H54 (cell line): ENCODE measurements at regions not wholly inside any gene's neighbourhood (a gene's known extent, or its start where the extent isn't known, plus 50 kb on each side); places are given as distances from the start of the nearest gene placed in this dataset.
"Not testable (repeated sequence)": the region's sequence is repeated elsewhere in the genome, so short reads cannot be mapped to it uniquely, and the experiment has no call there.

Experiments
- DNase-seq: peaks from one replicate; pipeline ENCODE4 v3.0.0; 2011; ENCODE audit warnings: low spot score, mixed read lengths; ENCODE audit not compliant: insufficient read length
- FAIRE-seq: peaks from 3 replicates; lab custom pipeline; 2011; peaks lifted over from hg19 to GRCh38; lab: Jason Lieb, UNC
- POLR2A ChIP-seq: IDR thresholded peaks from 2 replicates; pipeline ENCODE4 v1.6.1; 2011; ENCODE audit warnings: low read depth, mild to moderate bottlenecking, low read length

- no peak for TF ChIP-seq POLR2A
- no peak for DNase-seq
- no peak for FAIRE-seq
These were observed 294.9 kb upstream of the SGO1 start for GRCh38 chr3:20480786-20481365.

DNA sequence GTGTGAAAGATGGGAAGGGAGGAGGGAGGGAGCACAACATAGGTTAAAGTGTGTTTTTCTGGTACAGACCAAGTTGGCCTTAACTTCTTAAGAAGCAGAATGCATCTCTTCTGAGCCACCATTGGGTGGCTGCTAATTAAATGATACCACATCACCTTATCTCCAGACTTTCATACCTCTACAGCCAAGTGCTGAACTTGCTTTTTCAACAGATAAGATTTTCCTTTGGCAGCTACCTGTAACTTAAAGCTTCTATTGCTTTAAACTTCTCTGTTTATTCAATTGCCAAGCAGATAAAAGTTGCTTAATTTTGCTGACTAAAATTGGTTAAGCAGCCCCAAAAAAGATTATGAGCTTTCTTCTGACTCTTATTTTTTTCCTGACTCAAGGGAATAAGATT is 292.4 kb upstream of the SGO1 start:
- FAIRE-seq (no peak), DNase-seq (no peak)
- no peak for TF ChIP-seq POLR2A

DNA sequence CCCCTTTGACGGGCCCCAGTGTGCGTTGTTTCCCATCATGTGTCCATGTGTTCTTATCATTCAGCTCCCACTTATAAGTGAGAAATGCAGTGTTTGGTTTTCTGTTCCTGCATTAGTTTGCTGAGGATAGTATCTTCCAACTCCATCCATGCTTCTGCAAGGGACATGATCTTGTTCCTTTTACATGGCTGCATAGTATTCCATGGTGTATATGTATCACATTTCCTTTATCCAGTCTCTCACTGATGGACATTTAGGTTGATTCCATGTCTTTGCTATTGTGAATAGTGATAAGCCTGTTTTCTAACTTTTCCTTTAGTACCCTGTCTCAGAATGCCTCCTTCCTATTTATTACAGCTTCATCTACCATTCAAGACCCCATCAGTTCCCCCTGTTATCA is 278.2 kb upstream of the SGO1 start:
- DNase-seq, FAIRE-seq: not testable (repeated sequence)

DNA sequence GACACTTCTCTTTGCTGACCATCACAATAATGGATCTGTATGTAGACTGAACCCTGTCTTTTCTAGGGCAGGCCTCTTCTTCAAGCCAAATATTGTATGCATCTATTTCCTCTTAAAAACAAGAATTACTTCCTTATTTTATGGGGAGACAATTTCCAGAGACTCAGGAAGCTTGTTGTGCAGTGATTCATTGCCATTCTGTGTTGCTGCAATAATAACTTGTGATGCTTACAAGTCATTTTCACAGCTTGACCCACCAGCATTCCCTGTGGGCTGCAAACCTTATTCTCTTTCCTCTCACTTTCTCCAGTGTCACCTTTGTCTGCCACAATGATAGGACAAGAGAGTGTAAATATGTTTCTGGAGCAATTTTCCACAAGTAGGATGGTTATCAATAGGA is 276.7 kb upstream of the SGO1 start:
- no peak for TF ChIP-seq POLR2A
- no peak for DNase-seq
- no peak for FAIRE-seq

GRCh38 chr3:20462226-20462625 is 276.2 kb upstream of the SGO1 start:
- TF ChIP-seq POLR2A, result no peak
- DNase-seq, result no peak
- no peak for FAIRE-seq

DNA sequence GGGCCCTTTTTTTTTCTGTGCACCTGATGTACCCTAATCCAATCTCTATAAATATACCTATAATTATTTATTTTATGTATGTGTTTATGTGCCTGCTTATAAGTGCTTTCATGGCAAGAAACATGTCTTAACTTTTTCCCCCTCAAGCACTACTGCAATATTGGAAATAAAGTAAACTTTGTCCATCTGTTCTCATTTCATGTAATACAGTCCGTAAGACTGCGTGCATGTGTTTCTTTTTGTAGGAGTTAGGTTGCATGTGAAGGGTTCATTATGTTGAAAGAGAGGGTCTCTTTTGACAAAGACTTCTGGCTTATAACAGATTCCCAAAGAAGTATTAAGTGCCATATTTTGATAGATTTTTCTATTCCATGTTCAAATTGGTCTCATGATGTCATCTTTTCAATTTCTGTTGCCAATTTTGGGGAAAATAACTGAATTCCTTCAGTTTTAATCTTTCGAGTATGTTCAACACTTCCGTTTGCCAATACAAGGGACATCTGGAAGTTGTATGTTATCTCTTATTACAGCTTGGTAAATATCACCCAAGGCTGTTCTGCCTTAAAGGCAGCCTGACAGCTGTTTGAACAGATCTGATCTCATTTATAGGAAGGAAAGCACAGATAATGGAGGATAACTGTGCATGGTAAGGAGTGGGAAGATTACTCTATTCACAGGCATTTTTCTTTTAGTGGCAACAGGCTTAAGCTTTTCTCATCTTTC is 273.1 kb upstream of the SGO1 start:
- DNase-seq, result no peak
- TF ChIP-seq POLR2A, result no peak
- no peak for FAIRE-seq

- no peak for FAIRE-seq
- TF ChIP-seq POLR2A, result no peak
- no peak for DNase-seq
These were observed 270.5 kb upstream of the SGO1 start for GRCh38 chr3:20456511-20456910.

DNA sequence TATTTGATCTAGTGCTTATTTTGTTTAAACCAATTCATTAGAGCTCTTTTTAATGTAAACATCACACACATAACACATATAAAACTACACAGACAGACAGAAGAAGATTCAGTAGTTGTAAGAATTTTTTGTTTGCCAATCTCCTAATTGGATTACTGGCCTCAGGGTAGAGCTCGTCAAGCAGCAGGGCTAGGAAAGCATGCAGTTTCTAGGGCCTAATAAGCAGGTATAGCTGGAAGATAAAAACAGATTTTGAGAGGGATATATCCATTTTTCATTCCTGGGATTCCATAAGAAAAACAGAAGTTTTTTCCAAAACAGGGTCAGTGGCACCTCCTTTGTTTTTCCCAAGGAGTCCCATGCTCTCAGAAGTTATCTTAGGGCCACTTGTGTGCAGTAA is 265.2 kb upstream of the SGO1 start:
- DNase-seq, result no peak
- FAIRE-seq, result no peak
- TF ChIP-seq POLR2A, result no peak

- FAIRE-seq (no peak), DNase-seq (no peak)
- no peak for TF ChIP-seq POLR2A
These were observed 264.6 kb upstream of the SGO1 start for GRCh38 chr3:20450611-20451010.

DNA sequence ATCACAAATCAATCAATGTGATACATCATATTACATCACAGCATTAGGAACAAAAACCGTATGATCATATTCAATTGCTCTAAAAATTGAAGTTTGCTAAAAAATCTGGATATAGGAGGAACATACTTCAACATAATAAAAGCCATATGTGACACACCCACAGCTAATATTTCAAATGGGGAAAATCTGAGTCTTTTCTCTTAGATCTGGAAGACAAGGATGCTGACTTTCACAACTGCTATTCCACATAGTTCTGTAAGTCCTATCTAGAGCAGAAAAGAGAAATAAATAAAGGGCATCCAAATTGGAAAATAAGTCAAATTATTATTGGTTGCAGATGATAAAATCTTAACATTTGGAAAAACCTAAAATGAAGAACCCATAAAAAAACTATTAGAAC is 256.8 kb upstream of the SGO1 start:
- DNase-seq (no peak), FAIRE-seq (no peak)
- no peak for TF ChIP-seq POLR2A

GRCh38 chr3:20427268-20427667 is 241.3 kb upstream of the SGO1 start:
- FAIRE-seq, DNase-seq: not testable (repeated sequence)

- TF ChIP-seq POLR2A, result no peak
- FAIRE-seq (no peak), DNase-seq (no peak)
These were observed 239.1 kb upstream of the SGO1 start for GRCh38 chr3:20425138-20425537.

DNA sequence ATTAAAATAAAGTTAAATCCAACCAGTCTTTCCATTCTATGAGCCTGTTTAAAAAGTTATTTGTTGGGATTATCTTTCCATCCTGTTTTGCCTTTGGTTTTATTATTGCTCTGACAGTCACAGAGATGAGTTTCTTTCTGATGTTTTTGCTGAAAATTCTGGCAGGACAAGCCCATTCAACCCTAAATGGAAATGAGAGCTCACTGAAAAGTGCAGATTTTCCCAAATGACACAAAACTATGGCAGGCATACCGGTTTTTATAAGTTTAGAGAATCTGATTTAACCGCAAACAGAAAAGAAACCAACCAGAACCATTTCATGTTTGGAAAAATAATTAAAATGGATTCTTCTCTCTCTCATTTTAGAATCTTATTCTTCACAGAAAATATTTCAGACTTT is 238.1 kb upstream of the SGO1 start:
- DNase-seq, result no peak
- no peak for TF ChIP-seq POLR2A
- no peak for FAIRE-seq

DNA sequence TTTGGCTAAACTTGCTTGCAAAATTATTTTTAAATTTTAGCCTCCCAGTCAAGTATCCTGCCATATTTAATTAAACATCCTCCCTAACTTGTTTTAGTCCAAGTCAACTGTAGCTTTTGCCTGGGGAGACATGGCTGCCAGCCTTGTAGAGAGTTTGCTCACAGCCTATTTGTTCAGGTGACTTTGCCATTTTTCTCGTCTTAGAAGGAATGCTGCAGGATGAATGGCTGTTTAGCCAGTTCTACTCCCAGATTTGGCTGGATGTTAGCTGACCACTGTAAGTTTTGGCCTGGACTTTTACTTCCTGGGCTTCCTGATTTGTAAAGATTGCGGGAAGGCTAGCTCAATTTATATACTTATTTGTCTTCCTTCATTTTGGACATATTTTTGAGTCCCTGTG is 236.4 kb upstream of the SGO1 start:
- no peak for FAIRE-seq
- TF ChIP-seq POLR2A, result no peak
- no peak for DNase-seq

- TF ChIP-seq POLR2A, result no peak
- DNase-seq, result no peak
- FAIRE-seq, result no peak
These were observed 231.5 kb upstream of the SGO1 start for GRCh38 chr3:20417388-20418108.

- FAIRE-seq (no peak), DNase-seq (no peak)
These were observed 220.6 kb upstream of the SGO1 start for GRCh38 chr3:20406611-20407011.

More at GRCh38 chr3:20406611-20407011, 220.6 kb upstream of the SGO1 start:
- TF ChIP-seq POLR2A, result no peak
